ENCODE measurements at regions not wholly inside any gene's neighbourhood (a gene's known extent, or its start where the extent isn't known, plus 50 kb on each side); places are given as distances from the start of the nearest gene placed in this dataset.
"Not testable (repeated sequence)": the region's sequence is repeated elsewhere in the genome, so short reads cannot be mapped to it uniquely, and the experiment has no call there.

DNA sequence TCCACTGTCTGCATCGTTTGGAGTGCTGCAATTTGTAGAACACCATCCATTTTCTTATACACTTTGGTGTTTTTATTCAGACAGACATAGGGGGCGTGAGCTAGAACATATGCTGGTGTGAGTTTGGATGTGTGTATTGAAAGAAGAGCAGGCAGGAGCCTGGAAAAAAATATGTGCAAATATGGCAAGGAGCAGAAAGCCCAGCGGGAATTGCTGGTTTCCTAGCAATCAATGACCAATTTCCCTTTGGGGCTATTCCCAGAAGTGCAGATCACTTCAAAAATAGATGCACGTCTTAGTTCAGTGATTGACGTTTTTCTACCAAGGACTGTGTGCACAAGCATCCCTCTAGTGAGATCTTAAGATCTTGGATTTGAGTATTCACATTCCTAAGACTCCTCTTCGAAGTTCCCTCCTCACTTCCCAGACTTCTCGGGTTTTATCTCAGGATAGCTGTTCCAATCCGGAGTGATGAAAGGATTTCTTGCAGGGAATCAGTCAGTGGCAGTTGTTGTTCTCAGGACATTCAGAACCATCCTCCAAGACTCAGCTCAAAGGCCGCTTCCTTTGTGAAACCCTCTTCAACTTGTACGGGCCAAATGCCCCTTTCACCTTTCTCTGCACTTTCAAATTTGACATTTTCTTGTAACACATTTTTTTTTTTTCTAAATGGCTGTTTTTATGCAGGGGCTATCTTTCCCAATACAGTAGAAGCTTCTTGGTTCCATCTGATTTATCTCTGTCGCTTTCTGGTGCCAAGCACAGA lies 268.7 kb upstream of the ASIC2 start:
- no peak for DNase-seq (ENCODE audit: insufficient read length, low spot score)
- FAIRE-seq, result no peak
- no peak for TF ChIP-seq POLR2A (IDR thresholded peaks at IDR 0.05; ENCODE audit: low read depth, low read length)

DNA sequence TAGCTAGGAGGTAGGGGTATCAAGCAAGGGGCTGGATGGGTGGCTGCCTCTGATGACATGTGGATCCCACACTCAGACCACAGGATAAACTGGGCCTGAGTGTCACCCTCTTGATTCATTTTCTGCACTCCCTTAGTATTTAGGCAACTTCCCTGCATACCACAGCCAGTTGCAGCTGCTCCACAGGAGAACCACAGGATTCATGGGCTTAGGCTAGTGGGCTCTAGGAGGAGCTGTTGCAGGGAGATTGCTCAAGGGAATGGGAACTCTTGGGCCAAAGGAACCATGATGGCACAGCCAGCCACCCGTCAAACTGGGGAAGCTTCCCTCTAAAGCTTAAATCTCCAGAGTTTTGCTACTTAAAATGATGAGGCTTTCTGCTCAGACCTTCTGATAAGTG lies 269.7 kb upstream of the ASIC2 start:
- FAIRE-seq, result no peak

DNA sequence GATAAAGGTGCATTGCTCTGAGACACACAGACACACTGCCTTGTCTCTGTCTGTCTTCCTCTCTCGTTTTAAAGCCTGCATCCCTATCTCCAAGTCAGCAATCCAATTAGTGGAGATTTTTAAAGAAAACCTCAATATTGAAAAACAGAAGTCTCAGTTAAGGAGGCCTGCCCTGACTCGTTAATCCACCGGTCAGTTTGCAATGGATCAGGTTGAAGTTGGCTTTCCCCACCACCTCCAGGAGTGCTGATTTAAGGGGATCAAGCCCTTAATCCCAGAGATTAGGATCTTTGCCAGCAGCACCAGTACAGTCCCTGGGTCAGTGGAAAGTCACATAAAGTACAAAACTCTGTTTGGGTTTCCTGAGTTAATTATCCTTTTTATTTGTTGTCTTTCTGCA lies 271.1 kb upstream of the ASIC2 start:
- DNase-seq (ENCODE audit: insufficient read length, low spot score), result no peak
- no peak for FAIRE-seq
- TF ChIP-seq POLR2A (IDR thresholded peaks at IDR 0.05; ENCODE audit: low read depth, low read length), result no peak

More for the DNA sequence above, 269.7 kb upstream of the ASIC2 start:
- DNase-seq (ENCODE audit: insufficient read length, low spot score), result no peak
- no peak for TF ChIP-seq POLR2A (IDR thresholded peaks at IDR 0.05; ENCODE audit: low read depth, low read length)

DNA sequence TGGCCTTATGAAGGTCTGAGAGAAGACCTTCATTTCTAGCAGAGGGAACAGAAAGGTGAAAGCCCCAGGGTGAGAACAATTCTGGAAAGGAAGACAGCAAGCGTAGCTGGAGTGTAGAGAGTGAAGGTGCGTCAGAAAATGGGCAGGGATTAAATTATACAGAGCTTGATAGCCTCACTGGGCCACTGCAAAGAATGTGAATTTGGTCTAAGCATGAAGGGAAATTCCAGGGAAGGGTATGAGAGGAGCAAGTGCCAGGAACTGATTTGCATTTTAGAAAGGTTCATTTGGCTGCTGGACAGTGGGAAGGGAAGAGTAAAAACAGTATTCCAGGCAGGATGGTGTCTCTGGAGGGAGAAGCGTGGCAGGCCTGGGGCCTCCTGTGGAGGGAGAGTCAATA lies 274.1 kb upstream of the ASIC2 start:
- no peak for TF ChIP-seq POLR2A (IDR thresholded peaks at IDR 0.05; ENCODE audit: low read depth, low read length)
- FAIRE-seq, result no peak

DNA sequence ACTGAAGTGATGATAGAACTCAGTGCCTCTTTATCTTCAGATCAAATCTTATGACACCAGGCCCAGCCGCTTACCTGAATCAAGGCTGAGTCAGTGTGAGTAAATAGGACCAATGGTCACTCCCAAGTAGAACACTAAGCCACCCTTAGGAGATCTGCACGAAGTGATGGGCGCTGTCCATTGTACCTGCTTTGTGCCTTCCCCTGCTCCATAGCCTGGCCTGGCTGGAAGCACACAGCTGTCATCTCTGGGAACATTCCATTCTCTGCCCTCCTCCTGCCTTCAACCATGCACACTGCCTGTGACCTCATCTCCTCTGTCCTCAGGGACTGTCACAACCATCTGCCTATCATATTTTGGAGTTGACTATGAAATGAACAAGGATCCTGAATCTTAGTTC lies 279.5 kb upstream of the ASIC2 start:
- DNase-seq (ENCODE audit: insufficient read length, low spot score) (no peak), FAIRE-seq (no peak)
- TF ChIP-seq POLR2A (IDR thresholded peaks at IDR 0.05; ENCODE audit: low read depth, low read length), result no peak

More for the DNA sequence above, 274.1 kb upstream of the ASIC2 start:
- DNase-seq (ENCODE audit: insufficient read length, low spot score), result no peak

DNA sequence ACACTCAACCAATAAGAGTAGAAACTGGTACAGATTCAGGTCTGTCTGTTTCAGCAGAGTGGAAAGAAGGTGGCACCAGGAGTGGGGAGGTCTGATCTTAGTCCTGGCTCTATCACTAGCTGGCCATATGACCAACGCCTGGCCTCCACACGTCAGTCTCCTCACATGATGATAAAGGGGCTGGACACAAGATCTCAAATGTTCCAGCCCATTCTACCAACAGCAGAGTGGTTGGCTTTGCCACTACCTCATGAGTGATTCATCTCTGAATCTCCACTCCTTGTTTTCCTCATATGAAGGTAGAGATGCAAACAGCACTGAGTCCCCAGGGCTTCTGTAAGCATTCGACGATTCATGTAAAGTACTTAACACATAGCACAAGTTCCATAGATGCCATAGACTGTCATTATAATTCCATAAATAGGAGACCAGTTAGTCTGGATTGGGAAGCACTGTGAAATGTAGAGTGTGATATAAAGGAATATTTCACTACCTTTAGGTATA lies 281.9 kb upstream of the ASIC2 start:
- DNase-seq (ENCODE audit: insufficient read length, low spot score), result no peak
- no peak for FAIRE-seq
- no peak for TF ChIP-seq POLR2A (IDR thresholded peaks at IDR 0.05; ENCODE audit: low read depth, low read length)

DNA sequence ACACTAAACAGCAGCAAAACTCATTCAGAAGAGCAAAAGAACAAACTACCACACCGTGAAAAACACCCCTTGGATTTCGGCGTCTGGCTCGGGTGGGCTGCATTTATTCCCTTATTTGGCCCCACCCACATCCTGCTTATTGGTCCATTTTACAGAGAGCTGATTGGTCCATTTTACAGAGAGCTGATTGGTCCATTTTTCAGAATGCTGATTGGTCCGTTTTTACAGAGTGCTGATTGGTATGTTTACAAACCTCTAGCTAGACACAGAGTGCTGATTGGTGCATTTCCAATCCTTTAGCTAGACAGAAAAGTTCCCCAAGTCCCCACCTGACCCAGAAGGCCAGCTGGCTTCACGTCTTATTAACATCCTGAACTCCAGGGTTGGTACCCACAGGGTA lies 286.6 kb upstream of the ASIC2 start:
- not testable (repeated sequence) for DNase-seq (ENCODE audit: insufficient read length, low spot score); FAIRE-seq

DNA sequence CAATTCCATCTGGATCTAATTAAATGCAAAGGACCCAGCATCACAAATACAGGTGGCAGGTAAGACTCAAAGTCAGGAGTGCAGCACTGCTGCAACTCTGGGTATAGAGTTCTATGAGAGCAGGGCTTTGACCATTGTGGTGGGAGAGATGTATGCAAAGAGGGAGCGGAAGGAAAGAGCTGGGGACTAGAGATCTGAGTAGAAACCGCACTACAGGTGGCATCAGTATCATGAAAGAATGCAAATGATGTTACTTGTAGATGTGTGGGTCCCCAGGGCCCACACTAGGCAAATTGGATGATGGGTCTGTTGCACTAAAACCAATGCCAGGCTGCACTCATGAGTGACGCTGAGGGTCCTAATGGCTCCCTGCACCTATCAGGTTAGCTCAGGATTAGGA lies 287.1 kb upstream of the ASIC2 start:
- DNase-seq (ENCODE audit: insufficient read length, low spot score) (no peak), FAIRE-seq (no peak)
- TF ChIP-seq POLR2A (IDR thresholded peaks at IDR 0.05; ENCODE audit: low read depth, low read length), result no peak

DNA sequence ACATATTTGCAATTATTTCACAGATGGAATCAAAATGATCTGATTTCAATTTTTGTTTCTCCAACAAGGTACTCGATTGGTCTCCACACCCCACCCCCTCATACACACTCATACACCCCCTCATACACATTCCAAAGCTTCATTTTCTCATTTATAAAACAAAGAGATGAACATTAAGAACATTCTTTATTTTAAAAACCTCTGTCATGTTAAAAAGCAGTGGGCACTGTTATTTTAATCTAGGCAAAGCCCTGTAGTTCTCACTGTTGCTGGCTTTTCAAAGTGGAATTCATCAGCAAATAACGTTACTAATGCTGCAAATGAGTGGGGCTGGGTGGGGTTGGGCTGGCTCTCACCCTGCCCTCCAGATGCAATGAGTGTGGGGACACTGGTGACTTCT lies 289.6 kb upstream of the ASIC2 start:
- no peak for TF ChIP-seq POLR2A (IDR thresholded peaks at IDR 0.05; ENCODE audit: low read depth, low read length)
- DNase-seq (ENCODE audit: insufficient read length, low spot score) (no peak), FAIRE-seq (no peak)

DNA sequence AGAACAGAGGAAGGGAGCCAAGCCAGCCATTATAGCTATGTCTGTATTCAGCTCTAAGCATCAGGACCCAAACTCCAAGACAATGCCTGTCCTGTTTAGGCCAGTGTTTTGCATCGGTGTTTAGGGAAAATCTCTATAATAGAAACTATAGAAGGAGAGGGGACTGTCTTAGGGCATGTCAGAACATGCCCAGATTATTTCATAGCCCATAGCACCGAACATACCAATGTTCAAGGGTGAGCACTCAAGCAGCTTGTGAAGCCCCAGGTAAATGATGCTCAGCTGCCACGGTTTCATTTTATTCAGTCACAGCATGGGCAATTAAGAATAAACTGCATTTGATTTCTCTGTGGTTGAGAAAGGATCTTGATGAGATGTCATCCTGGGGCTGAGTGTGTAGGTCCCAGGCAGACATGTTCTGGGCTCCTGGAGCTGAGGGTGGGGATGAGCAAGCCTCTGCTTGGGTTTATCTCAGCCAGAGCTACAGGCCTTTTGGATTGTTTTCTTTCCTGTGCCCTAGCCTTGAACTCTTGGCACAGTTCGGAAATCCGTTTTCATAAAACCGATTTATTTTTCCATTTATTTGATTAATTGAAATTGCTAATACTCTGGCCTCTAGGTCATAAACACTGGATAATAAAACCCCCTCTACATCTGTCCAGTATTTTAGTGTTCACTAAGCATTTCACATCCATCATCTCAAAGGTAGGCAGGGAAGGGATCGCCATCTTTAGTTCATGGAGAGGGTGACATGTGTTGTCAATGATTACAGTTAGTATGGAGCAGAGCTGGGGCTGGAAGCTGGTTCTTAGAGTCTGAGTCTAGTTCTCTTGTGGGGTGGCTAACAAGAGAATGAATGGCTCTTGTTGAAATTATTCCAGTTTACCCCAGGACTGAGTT lies 290.7 kb upstream of the ASIC2 start:
- TF ChIP-seq POLR2A (IDR thresholded peaks at IDR 0.05; ENCODE audit: low read depth, low read length), result no peak
- DNase-seq (ENCODE audit: insufficient read length, low spot score) (no peak), FAIRE-seq (no peak)

DNA sequence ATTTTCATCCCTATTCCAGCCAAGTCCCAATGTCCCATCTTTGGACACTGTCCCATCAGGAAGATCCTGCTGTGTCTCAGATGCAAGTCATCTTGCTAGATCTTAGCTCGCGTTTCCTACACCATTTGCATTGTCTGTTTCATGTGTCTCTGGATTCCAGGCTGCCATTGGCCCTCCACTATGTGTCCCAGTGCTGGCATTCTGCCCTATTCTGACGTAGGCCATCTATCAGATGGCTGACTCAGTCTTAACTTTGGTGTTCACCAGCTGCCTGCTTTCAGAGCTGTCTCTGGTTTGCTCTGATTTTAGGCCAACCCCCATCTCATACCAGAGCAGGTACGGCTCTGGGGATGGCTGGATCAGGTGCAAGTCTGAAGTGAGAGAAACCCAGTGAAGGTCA lies 300.9 kb upstream of the ASIC2 start:
- no peak for FAIRE-seq
- TF ChIP-seq POLR2A (IDR thresholded peaks at IDR 0.05; ENCODE audit: low read depth, low read length), result no peak
- no peak for DNase-seq (ENCODE audit: insufficient read length, low spot score)

DNA sequence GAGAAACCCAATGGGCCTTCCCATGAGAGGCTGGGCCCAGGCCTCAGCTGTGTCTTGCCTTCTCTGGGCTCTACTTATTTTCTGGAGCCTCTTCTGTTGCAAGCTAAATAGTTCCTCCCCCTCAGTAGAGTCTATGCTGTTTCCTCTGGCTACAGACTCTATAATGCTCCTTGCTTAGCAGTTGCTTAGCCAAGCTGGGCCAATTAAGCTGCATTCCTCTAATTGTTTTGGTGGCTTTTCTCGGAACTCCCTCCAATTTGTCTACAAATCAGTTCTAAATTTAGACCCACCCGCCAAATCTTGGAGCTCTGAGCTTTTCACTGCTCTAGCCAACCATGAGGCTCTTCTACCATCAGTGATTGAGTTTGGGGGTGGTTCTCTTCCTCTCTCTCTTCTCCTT lies 302.7 kb upstream of the ASIC2 start:
- no peak for TF ChIP-seq POLR2A (IDR thresholded peaks at IDR 0.05; ENCODE audit: low read depth, low read length)
- FAIRE-seq, result no peak
- DNase-seq (ENCODE audit: insufficient read length, low spot score), result no peak

DNA sequence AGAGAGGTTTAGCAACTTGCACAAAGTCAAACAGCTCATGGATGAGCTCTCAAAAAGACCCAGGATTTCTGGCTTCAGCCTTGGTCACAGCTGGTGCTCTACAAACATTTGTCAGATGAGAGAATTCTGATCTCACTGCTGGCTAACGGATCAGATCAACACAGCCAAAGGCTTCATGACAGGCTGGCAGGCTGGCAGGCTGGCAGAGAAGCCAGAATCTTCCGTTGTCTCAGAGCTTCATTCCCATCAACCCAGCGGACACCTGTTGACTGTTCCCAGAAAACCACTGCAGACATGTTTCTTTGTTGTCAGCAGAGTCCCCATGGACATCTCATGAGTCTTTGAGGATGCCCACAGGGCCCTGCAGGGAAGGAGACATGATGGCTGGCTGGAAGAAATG lies 303.8 kb upstream of the ASIC2 start:
- DNase-seq (ENCODE audit: insufficient read length, low spot score) (no peak), FAIRE-seq (no peak)
- TF ChIP-seq POLR2A (IDR thresholded peaks at IDR 0.05; ENCODE audit: low read depth, low read length), result no peak

DNA sequence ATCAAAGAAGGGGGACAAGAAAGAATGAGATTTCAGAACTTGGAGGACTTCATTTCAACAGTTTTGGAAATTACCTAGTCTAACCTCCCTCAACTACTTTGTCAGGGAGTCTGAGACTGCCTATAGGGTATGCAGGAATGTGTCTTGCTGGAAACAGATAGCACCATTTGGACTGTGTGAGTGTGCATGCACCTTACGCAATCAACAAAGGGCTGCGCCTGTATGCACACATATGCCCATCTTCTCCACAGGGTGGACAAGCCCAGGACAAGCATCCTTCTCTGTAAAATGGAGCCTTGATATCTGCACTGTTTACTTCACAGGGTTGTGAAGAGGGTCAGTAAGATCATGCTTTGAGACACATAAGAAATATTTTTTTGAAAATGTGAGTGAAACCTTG lies 305.7 kb upstream of the ASIC2 start:
- DNase-seq (ENCODE audit: insufficient read length, low spot score), result no peak
- no peak for TF ChIP-seq POLR2A (IDR thresholded peaks at IDR 0.05; ENCODE audit: low read depth, low read length)
- no peak for FAIRE-seq

DNA sequence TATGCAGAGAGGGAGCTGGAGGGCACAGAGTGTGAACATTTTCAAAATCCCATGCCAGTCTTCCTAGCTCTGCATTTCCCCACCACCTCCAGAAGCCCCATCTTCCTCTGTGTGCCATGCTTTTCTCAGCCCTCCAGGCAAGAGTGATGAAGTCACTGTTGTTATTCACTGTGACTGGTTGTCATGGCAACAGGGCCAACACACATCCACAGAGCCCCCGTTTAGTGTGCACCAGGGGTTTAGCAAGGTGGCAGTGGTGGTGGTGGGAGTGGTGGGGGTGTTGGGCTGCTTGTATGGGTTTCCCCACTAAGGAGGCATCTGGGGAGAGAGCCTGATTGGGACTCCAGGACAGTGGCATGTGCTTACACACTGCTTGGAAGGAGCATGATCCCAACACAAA lies 309.9 kb upstream of the ASIC2 start:
- DNase-seq (ENCODE audit: insufficient read length, low spot score), result no peak
- FAIRE-seq, result no peak
- no peak for TF ChIP-seq POLR2A (IDR thresholded peaks at IDR 0.05; ENCODE audit: low read depth, low read length)
